ENCODE measurements at regions not wholly inside any gene's neighbourhood (a gene's known extent, or its start where the extent isn't known, plus 50 kb on each side); places are given as distances from the start of the nearest gene placed in this dataset.
A peak's percentile ranks its signal among the peaks of the same experiment; 100 is the strongest.

DNA sequence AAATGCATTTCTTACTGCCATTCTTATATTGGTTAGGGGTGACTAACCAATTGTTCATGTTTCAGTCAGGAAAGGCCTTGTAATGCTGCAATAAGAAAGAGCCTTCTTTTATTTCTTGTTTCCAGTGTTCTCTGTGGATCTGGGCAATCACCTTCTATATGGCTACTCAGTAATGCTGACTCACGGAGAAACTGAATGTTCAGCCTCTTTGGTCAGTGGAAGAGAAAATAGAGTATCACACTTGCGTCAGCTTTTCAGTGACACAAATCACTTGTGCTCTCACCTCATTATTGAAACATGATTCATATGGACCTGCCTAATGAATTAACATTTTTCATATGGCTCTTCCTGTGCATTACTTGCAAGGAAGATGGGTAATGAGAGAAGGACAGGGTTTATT lies 243.9 kb upstream of the POT1 start:
- no peaks in the 10 kb centered on the region for H3K9me3 ChIP-seq (ENCODE audit: insufficient read depth, low read depth)
- intact Hi-C loops (cut with micrococcal nuclease; ENCODE audit: unreplicated experiment) = no loop called here
- no peaks in the 10 kb centered on the region for H3F3A ChIP-seq (ENCODE audit: insufficient read depth, low read depth)
- TF ChIP-seq, protein P1, sequence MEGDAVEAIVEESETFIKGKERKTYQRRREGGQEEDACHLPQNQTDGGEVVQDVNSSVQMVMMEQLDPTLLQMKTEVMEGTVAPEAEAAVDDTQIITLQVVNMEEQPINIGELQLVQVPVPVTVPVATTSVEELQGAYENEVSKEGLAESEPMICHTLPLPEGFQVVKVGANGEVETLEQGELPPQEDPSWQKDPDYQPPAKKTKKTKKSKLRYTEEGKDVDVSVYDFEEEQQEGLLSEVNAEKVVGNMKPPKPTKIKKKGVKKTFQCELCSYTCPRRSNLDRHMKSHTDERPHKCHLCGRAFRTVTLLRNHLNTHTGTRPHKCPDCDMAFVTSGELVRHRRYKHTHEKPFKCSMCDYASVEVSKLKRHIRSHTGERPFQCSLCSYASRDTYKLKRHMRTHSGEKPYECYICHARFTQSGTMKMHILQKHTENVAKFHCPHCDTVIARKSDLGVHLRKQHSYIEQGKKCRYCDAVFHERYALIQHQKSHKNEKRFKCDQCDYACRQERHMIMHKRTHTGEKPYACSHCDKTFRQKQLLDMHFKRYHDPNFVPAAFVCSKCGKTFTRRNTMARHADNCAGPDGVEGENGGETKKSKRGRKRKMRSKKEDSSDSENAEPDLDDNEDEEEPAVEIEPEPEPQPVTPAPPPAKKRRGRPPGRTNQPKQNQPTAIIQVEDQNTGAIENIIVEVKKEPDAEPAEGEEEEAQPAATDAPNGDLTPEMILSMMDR (conservative IDR thresholded peaks at IDR 0.05) = no peak
- no peak for TF ChIP-seq EZH2 (IDR thresholded peaks at IDR 0.05; ENCODE audit: low read depth)
- H3K79me2 ChIP-seq (ENCODE audit: low read depth) = no peaks in the 10 kb centered on the region
- POLR2A ChIA-PET (ENCODE audit: unreplicated experiment) = no interaction called here
- H4K20me1 ChIP-seq (ENCODE audit: insufficient read depth) = no peaks in the 10 kb centered on the region
- H2AFZ ChIP-seq = no peak overlapping the region
- H3K4me2 ChIP-seq = no peak overlapping the region
- H3K36me3 ChIP-seq (ENCODE audit: low read depth) = no peaks in the 10 kb centered on the region
- DNase-seq = peak in 1 of 2 experiments; percentile 39
- no peaks in the 10 kb centered on the region for H3K9me2 ChIP-seq (ENCODE audit: insufficient read depth)
- no peak overlapping the region for H3K4me3 ChIP-seq
- no TSS peak for BruUV-seq (replicated peaks)
- H3K27me3 ChIP-seq (ENCODE audit: insufficient read depth, low read depth) = no peaks in the 10 kb centered on the region
- H3K27ac ChIP-seq = no peak overlapping the region
- H3K4me1 ChIP-seq (replicated peaks; ENCODE audit: insufficient read depth) = no peaks in the 10 kb centered on the region
- CTCF ChIA-PET = no interaction called here

DNA sequence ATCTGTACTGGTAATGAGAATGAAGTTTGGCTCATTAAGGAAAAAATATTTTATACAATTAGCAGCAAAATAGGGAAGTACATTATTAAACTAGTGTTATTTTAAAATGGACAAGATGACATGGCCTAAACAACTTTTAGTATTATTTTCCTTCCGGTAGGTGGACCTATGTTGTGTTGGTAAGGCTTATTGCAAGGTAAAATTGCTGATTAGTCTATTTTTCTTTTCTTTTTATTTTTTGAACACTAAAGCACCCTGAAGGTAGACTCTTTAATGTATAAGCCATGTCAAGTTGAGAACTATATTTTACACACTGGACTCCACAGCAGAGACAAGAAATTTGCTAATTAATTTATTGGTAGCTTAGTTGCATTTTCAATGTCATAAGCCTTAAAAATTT lies 239.5 kb upstream of the POT1 start:
- Histone ChIP-seq H3K79me2 (ENCODE audit: low read depth) (no peaks in the 10 kb centered on the region), H3K36me3 (ENCODE audit: low read depth) (no peaks in the 10 kb centered on the region), H3K4me3 (no peak overlapping the region), H3K27ac (no peak overlapping the region), H3K9me2 (ENCODE audit: insufficient read depth) (no peaks in the 10 kb centered on the region), H2AFZ (no peak overlapping the region), H3K4me2 (no peak overlapping the region), H3K4me1 (replicated peaks; ENCODE audit: insufficient read depth) (no peaks in the 10 kb centered on the region), H3F3A (ENCODE audit: insufficient read depth, low read depth) (no peaks in the 10 kb centered on the region), H3K9me3 (ENCODE audit: insufficient read depth, low read depth) (no peaks in the 10 kb centered on the region), H3K27me3 (ENCODE audit: insufficient read depth, low read depth) (no peaks in the 10 kb centered on the region), H4K20me1 (ENCODE audit: insufficient read depth) (no peaks in the 10 kb centered on the region)
- intact Hi-C loops (cut with micrococcal nuclease; ENCODE audit: unreplicated experiment) = no loop called here
- ChIA-PET POLR2A (ENCODE audit: unreplicated experiment) (no interaction called here), CTCF (no interaction called here)
- no TSS peak for BruUV-seq (replicated peaks)
- DNase-seq = no peak
- TF ChIP-seq EZH2 (IDR thresholded peaks at IDR 0.05; ENCODE audit: low read depth) = no peak
- TF ChIP-seq, protein P1 (conservative IDR thresholded peaks at IDR 0.05) = no peak

DNA sequence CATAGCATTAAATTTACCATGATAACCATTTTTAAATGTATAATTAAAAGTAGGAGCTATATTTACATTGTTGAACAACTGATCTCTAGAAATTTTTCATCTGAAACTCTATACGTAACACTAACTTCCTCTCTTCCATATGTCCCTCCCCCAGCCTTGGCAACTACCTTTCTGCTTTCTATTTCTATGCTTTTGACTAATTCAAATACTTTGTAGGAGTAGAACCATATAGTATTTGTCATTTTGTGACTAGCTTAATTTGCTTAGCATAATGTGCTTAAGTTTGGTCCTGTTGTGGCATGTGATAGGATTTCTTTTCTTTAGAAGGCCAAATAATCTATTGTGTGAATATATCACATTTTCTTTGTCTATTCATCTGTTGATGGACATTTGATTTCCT lies 225.3 kb upstream of the POT1 start:
- Histone ChIP-seq H3K27ac (no peak overlapping the region), H4K20me1 (ENCODE audit: insufficient read depth) (no peaks in the 10 kb centered on the region), H3K4me2 (no peak overlapping the region), H3F3A (ENCODE audit: insufficient read depth, low read depth) (no peaks in the 10 kb centered on the region), H3K9me3 (ENCODE audit: insufficient read depth, low read depth) (no peaks in the 10 kb centered on the region), H3K9me2 (ENCODE audit: insufficient read depth) (0 out of 2 replicates have a peak, but pooled peaks cover 7% of the 10 kb centered on the region), H3K27me3 (ENCODE audit: insufficient read depth, low read depth) (no peaks in the 10 kb centered on the region), H3K4me3 (no peak overlapping the region), H3K4me1 (replicated peaks; ENCODE audit: insufficient read depth) (no peaks in the 10 kb centered on the region), H3K36me3 (ENCODE audit: low read depth) (no peaks in the 10 kb centered on the region), H2AFZ (no peak overlapping the region), H3K79me2 (ENCODE audit: low read depth) (no peaks in the 10 kb centered on the region)
- intact Hi-C loops (cut with micrococcal nuclease; ENCODE audit: unreplicated experiment) = no loop called here
- ChIA-PET CTCF (no interaction called here), POLR2A (ENCODE audit: unreplicated experiment) (interaction anchor here (0.6 kb wide), 1 partner anchor 13 kb away, joined by 4 read pairs; no protein-coding TSS in a partner anchor)
- BruUV-seq (replicated peaks) = no TSS peak
- no peak for DNase-seq
- no peak for TF ChIP-seq EZH2 (IDR thresholded peaks at IDR 0.05; ENCODE audit: low read depth)
- TF ChIP-seq, protein P1 (conservative IDR thresholded peaks at IDR 0.05) = no peak
